AG08396 (cell line): ENCODE measurements at regions not wholly inside any gene's neighbourhood (a gene's known extent, or its start where the extent isn't known, plus 50 kb on each side); places are given as distances from the start of the nearest gene placed in this dataset.
"Not testable (repeated sequence)": the region's sequence is repeated elsewhere in the genome, so short reads cannot be mapped to it uniquely, and the experiment has no call there.

Experiments used
- DNase-seq: peaks from one replicate; pipeline ENCODE4 v3.0.0; 2012; ENCODE audit warnings: low spot score, mixed read lengths

DNA sequence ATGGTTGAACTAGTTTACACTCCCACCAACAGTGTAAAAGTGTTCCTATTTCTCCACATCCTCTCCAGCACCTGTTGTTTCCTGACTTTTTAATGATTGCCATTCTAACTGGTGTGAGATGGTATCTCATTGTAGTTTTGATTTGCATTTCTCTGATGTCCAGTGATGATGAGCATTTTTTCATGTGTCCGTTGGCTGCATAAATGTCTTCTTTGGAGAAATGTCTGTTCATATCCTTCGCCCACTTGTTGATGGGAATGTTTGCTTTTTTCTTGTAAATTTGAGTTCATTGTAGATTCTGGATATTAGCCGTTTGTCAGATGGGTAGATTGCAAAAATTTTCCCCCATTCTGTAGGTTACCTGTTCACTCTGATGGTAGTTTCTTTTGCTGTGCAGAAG lies 155.0 kb upstream of the CNKSR2 start:
- DNase-seq, result not testable (repeated sequence)

DNA sequence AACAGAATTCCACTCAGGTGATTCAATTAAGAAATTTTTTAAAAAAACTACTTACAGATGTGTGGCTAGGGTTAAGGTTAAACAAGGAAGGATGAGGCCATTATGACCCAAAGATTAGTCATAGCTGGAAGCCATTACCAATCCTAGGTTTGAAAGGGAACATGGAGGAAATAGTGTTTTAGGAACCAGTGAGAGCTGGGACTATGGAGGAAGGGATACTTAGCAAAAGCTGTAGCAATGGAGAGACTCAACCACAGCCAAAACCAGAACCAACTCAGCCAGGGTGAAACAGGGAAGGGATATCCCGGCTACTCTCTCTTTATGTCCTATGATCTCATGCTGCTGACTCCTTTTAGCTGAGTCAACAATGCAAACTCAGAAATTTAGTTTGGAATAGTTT lies 148.6 kb upstream of the CNKSR2 start:
- no peak for DNase-seq

DNA sequence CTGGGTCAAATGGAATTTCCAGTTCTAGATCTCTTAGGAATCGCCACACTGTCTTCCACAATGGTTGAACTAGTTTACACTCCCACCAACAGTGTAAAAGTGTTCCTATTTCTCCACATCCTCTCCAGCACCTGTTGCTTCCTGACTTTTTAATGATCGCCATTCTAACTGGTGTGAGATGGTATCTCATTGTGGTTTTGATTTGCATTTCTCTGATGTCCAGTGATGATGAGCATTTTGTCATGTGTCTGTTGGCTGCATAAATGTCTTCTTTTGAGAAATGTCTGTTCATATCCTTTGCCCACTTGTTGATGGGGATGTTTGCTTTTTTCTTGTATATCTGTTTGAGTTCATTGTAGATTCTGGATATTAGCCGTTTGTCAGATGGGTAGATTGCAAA lies 145.2 kb upstream of the CNKSR2 start:
- not testable (repeated sequence) for DNase-seq

DNA sequence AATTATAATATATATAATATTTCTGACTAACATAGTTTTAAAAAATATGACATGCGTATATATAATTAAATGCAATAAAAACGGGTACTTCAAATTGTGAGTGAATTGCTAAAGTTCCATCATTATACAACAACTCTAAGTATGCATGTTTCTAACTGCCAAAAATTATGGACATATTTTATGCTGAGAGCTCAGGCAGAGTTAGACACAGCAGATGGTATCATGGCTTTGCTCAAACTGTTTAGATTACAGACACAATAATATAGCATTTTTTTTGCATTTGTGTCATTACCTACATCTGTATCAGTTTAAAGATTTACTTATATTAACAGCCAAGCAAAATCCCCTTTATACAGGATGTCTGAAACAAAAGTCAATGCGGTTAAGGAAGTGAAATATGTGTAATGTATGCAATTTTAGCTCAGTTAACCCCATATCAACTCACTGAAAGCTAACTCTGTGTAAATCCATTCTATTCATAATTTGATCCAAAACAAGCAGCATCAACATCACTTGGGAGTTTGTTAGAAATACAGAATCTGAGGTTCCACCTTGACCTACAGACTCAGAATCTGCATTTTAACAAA lies 119.1 kb upstream of the CNKSR2 start:
- DNase-seq, result no peak

DNA sequence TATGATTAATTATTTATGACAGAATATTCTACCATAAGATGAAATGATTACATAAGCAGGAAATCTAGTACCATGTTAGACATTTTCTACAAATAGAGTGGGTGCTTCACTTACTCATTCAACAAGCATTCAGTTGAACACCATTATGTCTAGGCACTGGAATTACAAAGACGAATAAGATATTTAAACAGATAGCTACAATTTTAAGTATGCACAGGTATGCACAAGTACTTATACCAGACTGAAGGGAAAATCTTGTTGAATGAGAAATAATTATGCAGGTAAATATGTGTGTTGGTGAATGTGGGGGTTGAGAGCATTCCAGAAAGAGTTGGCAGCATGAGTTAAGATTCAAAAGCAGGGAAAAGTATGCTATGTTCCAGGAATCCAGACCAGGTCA lies 107.3 kb upstream of the CNKSR2 start:
- DNase-seq, result no peak

DNA sequence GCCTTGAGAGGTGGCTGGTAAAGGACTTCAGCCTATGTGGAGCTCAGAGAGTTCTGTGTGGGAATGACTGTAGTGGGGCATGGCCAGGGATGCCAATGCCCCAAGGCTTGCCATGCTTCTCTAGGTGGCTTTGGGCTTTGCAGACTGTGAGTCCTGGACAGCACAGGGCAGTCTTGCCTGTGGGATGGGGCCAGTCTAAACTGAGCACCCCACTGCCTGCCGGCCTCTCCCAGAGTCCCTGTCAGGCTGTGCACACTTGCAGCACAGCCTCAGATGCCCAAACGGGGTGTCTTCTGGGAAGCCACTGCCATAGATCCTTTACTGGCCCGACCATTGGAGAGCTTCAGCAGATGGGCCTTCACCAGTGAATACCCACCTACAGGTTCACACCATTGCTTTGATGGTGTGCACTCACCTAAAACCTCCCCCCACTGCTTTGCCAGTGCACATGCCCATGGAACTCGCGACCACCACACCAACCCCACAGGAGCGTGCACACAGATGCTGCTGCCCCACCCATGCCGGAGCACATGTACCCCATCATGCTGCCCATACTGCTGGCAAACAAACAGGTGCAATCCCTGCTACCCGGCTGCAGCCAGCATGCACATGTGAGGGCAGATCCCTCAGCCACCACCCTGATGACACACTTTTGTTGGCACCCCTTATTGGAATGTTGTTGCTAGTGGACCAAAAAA lies 97.3 kb upstream of the CNKSR2 start:
- DNase-seq, result no peak

DNA sequence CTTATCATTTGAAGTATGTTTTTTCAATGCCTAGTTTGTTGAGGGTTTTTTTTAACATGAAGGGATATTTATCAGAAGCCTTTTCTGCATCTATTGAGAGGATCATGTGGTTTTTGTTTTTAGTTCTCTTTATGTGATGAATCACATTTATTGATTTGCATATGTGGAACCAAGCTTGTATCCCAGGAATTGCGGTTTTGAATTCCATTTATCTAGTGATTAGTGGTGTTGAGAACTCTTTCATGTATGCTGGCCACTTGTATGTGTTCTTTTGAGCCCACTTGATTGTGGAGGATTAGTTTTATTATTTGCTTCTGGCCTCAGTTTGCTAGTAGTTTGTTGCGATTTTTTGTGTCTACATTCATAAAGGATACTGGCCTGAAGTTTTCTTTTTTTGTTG lies 85.0 kb upstream of the CNKSR2 start:
- DNase-seq, result no peak

DNA sequence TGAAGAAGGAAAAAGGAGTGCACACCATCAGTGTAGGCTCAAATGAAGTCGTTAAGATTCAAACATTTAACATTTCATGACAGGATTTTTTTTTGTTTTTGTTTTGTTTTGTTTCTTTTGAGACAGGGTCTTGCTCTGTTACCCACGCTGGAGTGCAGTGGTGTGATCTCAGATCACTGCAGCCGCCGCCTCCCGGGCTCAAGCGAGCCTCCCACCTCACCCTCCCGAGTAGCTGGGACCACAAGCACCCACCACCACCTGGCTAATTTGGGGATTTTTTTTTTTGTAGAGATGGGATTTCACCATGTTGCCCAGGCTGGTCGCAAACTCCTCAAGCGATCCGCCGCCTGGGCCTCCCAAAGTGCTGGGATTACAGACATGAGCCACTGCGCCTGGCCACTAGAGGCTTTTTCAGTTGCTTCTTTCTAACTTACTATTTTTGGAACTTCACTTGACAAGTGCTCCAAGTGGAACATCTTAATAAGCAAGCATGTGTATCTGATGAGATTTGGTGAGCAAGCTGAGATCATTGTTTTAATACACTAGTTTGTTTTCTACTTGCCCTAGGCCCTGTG lies 78.9 kb upstream of the CNKSR2 start:
- DNase-seq, result no peak

DNA sequence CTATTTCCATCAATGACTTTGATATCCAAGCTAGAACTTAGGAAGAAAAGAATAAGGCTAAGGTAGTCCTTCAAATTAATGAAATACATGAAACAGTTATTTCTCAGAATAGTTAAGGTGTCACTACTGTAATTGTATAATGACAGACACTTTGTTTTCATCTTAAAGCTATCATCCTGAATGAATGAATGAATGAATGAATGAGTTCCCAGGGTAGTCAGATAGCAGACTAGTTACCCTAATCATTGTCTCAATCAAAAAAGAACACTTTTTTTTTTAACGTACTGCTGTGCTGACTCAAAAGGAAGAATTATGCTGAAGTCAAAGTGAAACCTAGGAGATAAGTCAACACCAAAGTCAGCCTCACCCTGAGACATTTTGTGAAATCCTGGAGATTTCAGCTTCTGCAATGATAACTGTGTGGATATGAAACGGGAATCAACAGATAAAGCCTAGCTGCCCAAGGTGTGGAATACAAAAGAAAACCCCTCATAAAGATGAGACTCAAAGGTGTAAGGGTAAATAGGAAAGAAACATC lies 68.3 kb upstream of the CNKSR2 start:
- no peak for DNase-seq

DNA sequence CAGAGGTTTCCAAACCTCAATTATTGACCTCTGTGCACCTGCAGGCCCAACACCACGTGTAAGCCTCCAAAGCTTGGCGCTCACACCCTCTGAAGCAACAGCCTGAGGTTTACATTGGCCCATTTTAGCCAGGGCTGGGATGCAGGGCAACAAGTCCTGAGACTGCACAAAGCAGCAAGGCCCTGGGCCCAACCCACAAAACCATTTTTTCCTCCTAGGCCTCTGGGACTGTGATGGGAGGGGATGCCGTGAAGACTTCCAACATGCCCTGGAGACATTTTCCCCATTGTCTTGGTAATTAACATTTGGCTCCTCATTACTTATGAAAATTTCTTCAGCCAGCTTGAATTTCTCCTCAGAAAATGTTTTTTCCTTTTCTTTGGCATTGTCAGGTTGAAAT lies 54.9 kb upstream of the CNKSR2 start:
- no peak for DNase-seq
